Mesenchymal stem cell (in vitro differentiated cells and primary cell): ENCODE measurements at regions not wholly inside any gene's neighbourhood (a gene's known extent, or its start where the extent isn't known, plus 50 kb on each side); places are given as distances from the start of the nearest gene placed in this dataset.

ENCODE experiments used
- DNase-seq: peaks from one replicate; pipeline ENCODE4 v3.0.0-alpha.2; 2013
- H2AFZ ChIP-seq: one replicate; pipeline ENCODE4 v1.6.1; 2013; ENCODE audit warnings: low read depth, mild to moderate bottlenecking, control low read depth, inconsistent platforms, low read length, moderate library complexity
- H2AK5ac ChIP-seq: 2 replicates; pipeline ENCODE4 v1.6.1; 2013; ENCODE audit warnings: low read length, moderate library complexity, mild to moderate bottlenecking, inconsistent platforms; ENCODE audit not compliant: severe bottlenecking
- H2BK120ac ChIP-seq: one replicate; pipeline ENCODE4 v1.6.1; 2013; ENCODE audit warnings: low read depth, mild to moderate bottlenecking, inconsistent platforms, low read length, moderate library complexity
- H2BK12ac ChIP-seq, 2 experiments: one replicate each; pipeline ENCODE4 v1.6.1; 2013; ENCODE audit warnings: inconsistent platforms in 2 of 2, low read length in 2 of 2, mild to moderate bottlenecking in 2 of 2, moderate library complexity in 2 of 2, control low read depth in 1 of 2
- H2BK15ac ChIP-seq: one replicate; pipeline ENCODE4 v1.6.1; 2013; ENCODE audit warnings: mild to moderate bottlenecking, low read depth, inconsistent platforms; ENCODE audit not compliant: poor library complexity, severe bottlenecking
- H2BK5ac ChIP-seq: 2 replicates; pipeline ENCODE4 v1.6.1; 2013; ENCODE audit warnings: low read depth, mild to moderate bottlenecking, low read length, control low read depth, inconsistent platforms; ENCODE audit not compliant: poor library complexity, severe bottlenecking
- H3K14ac ChIP-seq, 2 experiments: one replicate each; pipeline ENCODE4 v1.6.1; 2013; ENCODE audit warnings: inconsistent platforms in 2 of 2, low read length in 2 of 2, control low read depth in 1 of 2, mild to moderate bottlenecking in 1 of 2, moderate library complexity in 1 of 2
- H3K18ac ChIP-seq, 2 experiments: one replicate each; pipeline ENCODE4 v1.6.1; 2013; ENCODE audit warnings: inconsistent platforms in 2 of 2, low read length in 2 of 2, control low read depth in 1 of 2, low read depth in 1 of 2, mild to moderate bottlenecking in 1 of 2
- H3K23ac ChIP-seq, 2 experiments: one replicate each; pipeline ENCODE4 v1.6.1; 2013; ENCODE audit warnings: inconsistent platforms in 2 of 2, low read length in 2 of 2, mild to moderate bottlenecking in 2 of 2, moderate library complexity in 2 of 2, control low read depth in 1 of 2
- H3K27ac ChIP-seq: 2 replicates; pipeline ENCODE4 v1.5.1; 2013; ENCODE audit warnings: mild to moderate bottlenecking, moderate library complexity, low read length, control low read depth, inconsistent platforms; ENCODE audit not compliant: poor library complexity, severe bottlenecking
- H3K27me3 ChIP-seq, 2 experiments: 2 replicates each; pipeline versions ENCODE4 v1.6.1 to v1.7.0; 2013; ENCODE audit warnings: low read length in 2 of 2, mild to moderate bottlenecking in 2 of 2, moderate library complexity in 2 of 2, control low read depth in 1 of 2, inconsistent platforms in 1 of 2; ENCODE audit not compliant: control insufficient read depth in 1 of 2, insufficient read depth in 1 of 2
- H3K36me3 ChIP-seq, 2 experiments: 2 replicates each; pipeline versions ENCODE4 v1.6.1 to v1.7.0; 2013; ENCODE audit warnings: low read length in 2 of 2, control low read depth in 1 of 2, inconsistent platforms in 1 of 2, low read depth in 1 of 2, mild to moderate bottlenecking in 1 of 2; ENCODE audit not compliant: insufficient read depth in 2 of 2, control insufficient read depth in 1 of 2
- H3K4ac ChIP-seq, 2 experiments: one replicate each; pipeline ENCODE4 v1.6.1; 2013; ENCODE audit warnings: inconsistent platforms in 2 of 2, low read length in 2 of 2, mild to moderate bottlenecking in 2 of 2, moderate library complexity in 2 of 2, control low read depth in 1 of 2, low read depth in 1 of 2
- H3K4me1 ChIP-seq: 2 replicates; pipeline ENCODE4 v1.6.1; 2013; ENCODE audit warnings: low read depth, low read length, control low read depth; ENCODE audit not compliant: control insufficient read depth, insufficient read depth
- H3K4me2 ChIP-seq: 2 replicates; pipeline ENCODE4 v1.6.1; 2013; ENCODE audit warnings: low read length, mild to moderate bottlenecking, inconsistent platforms; ENCODE audit not compliant: poor library complexity, severe bottlenecking
- H3K4me3 ChIP-seq, 2 experiments: 2 replicates each; pipeline versions ENCODE4 v1.5.1 to v1.7.0; 2013; ENCODE audit warnings: low read length in 2 of 2, mild to moderate bottlenecking in 2 of 2, control low read depth in 1 of 2, low read depth in 1 of 2; ENCODE audit not compliant: insufficient read depth in 1 of 2
- H3K79me1 ChIP-seq: replicated peaks from 2 replicates; pipeline ENCODE4 v1.6.1; 2013; ENCODE audit warnings: mild to moderate bottlenecking, control low read depth, low read length, inconsistent platforms; ENCODE audit not compliant: poor library complexity, severe bottlenecking
- H3K9ac ChIP-seq: 2 replicates; pipeline ENCODE4 v1.7.0; 2013; ENCODE audit warnings: mild to moderate bottlenecking, low read length, moderate library complexity
- H3K9me3 ChIP-seq: 2 replicates; pipeline ENCODE4 v1.7.0; 2013; ENCODE audit warnings: mild to moderate bottlenecking, low read length; ENCODE audit not compliant: control insufficient read depth
- H4K8ac ChIP-seq: one replicate; pipeline ENCODE4 v1.6.1; 2013; ENCODE audit warnings: inconsistent platforms, mild to moderate bottlenecking, low read length, moderate library complexity
- H4K91ac ChIP-seq: one replicate; pipeline ENCODE4 v1.6.1; 2013; ENCODE audit warnings: mild to moderate bottlenecking, low read length, inconsistent platforms
- WGBS: methylation state at CpG from one replicate; pipeline ENCODE4 v1.1.7; 2013; ENCODE audit warnings: mixed read lengths; 5-methylcytosine and 5-hydroxymethylcytosine counted together

- no peak for DNase-seq
- Histone ChIP-seq H3K9ac (no peak overlapping the region), H3K9me3 (no peaks in the 10 kb centered on the region), H4K8ac (no peak overlapping the region), H3K79me1 (no peaks in the 10 kb centered on the region), H3K23ac (no peak overlapping the region), H2AFZ (no peak overlapping the region), H2AK5ac (no peak overlapping the region), H2BK120ac (no peak overlapping the region), H3K4me3 (no peak overlapping the region), H3K14ac (no peak overlapping the region), H2BK5ac (no peak overlapping the region), H2BK15ac (no peak overlapping the region), H3K27me3 (no peaks in the 10 kb centered on the region), H3K4ac (no peak overlapping the region), H3K4me1 (no peaks in the 10 kb centered on the region), H3K18ac (no peak overlapping the region), H3K4me2 (no peak overlapping the region), H2BK12ac (no peak overlapping the region), H3K36me3 (no peaks in the 10 kb centered on the region), H4K91ac (no peak overlapping the region), H3K27ac (no peak overlapping the region)
- 100% methylated on average over 1 of the region's 2 CpGs for WGBS
These were observed 452.5 kb upstream of the RIOK2 start for GRCh38 chr5:97635553-97635952.

GRCh38 chr5:97636766-97637165 lies 453.7 kb upstream of the RIOK2 start:
- Histone ChIP-seq H2BK5ac (no peak overlapping the region), H3K9ac (no peak overlapping the region), H2AK5ac (no peak overlapping the region), H3K36me3 (no peaks in the 10 kb centered on the region), H2AFZ (no peak overlapping the region), H3K27me3 (no peaks in the 10 kb centered on the region), H3K27ac (no peak overlapping the region), H3K4me2 (no peak overlapping the region), H2BK12ac (no peak overlapping the region), H3K4me1 (no peaks in the 10 kb centered on the region), H2BK120ac (no peak overlapping the region), H3K9me3 (no peaks in the 10 kb centered on the region), H3K4ac (no peak overlapping the region), H3K18ac (no peak overlapping the region), H3K4me3 (no peak overlapping the region), H2BK15ac (no peak overlapping the region), H3K79me1 (no peaks in the 10 kb centered on the region), H4K8ac (no peak overlapping the region), H3K23ac (no peak overlapping the region), H4K91ac (no peak overlapping the region), H3K14ac (no peak overlapping the region)
- 88% methylated on average over 3 of the region's 4 CpGs for WGBS
- DNase-seq = peak; percentile 5

- Histone ChIP-seq H3K23ac (no peak overlapping the region), H3K27me3 (no peaks in the 10 kb centered on the region), H3K4me2 (no peak overlapping the region), H4K91ac (no peak overlapping the region), H4K8ac (no peak overlapping the region), H3K4me1 (no peaks in the 10 kb centered on the region), H3K18ac (no peak overlapping the region), H2AFZ (no peak overlapping the region), H2BK15ac (no peak overlapping the region), H3K14ac (no peak overlapping the region), H2BK5ac (no peak overlapping the region), H2BK12ac (no peak overlapping the region), H3K27ac (no peak overlapping the region), H3K79me1 (no peaks in the 10 kb centered on the region), H3K36me3 (no peaks in the 10 kb centered on the region), H2BK120ac (no peak overlapping the region), H3K9ac (no peak overlapping the region), H2AK5ac (no peak overlapping the region), H3K4me3 (no peak overlapping the region), H3K9me3 (peaks cover 5% of the 10 kb centered on the region), H3K4ac (no peak overlapping the region)
- no peak for DNase-seq
- no CpG with 5 or more reads among the region's 1 CpG for WGBS
These were observed 458.0 kb upstream of the RIOK2 start for GRCh38 chr5:97641081-97641480.

GRCh38 chr5:97644206-97644605 lies 461.2 kb upstream of the RIOK2 start:
- no peak overlapping the region for H2BK12ac ChIP-seq
- no peak overlapping the region for H3K18ac ChIP-seq
- H3K14ac ChIP-seq = no peak overlapping the region
- no peak overlapping the region for H2BK15ac ChIP-seq
- no peak overlapping the region for H4K91ac ChIP-seq
- no peak overlapping the region for H3K23ac ChIP-seq
- H2BK5ac ChIP-seq = no peak overlapping the region
- H3K9me3 ChIP-seq = peaks cover 5% of the 10 kb centered on the region
- no peak overlapping the region for H3K27ac ChIP-seq
- no peaks in the 10 kb centered on the region for H3K79me1 ChIP-seq
- no peaks in the 10 kb centered on the region for H3K36me3 ChIP-seq
- H3K4me3 ChIP-seq = no peak overlapping the region
- H2BK120ac ChIP-seq = no peak overlapping the region
- H4K8ac ChIP-seq = no peak overlapping the region
- H3K9ac ChIP-seq = no peak overlapping the region
- H2AFZ ChIP-seq = no peak overlapping the region
- no peak for DNase-seq
- no peak overlapping the region for H2AK5ac ChIP-seq
- no peak overlapping the region for H3K4ac ChIP-seq
- no peaks in the 10 kb centered on the region for H3K27me3 ChIP-seq
- H3K4me1 ChIP-seq = no peaks in the 10 kb centered on the region
- no peak overlapping the region for H3K4me2 ChIP-seq
